ENCODE measurements at regions not wholly inside any gene's neighbourhood (a gene's known extent, or its start where the extent isn't known, plus 50 kb on each side); places are given as distances from the start of the nearest gene placed in this dataset.
"Not testable (repeated sequence)": the region's sequence is repeated elsewhere in the genome, so short reads cannot be mapped to it uniquely, and the experiment has no call there.

DNA sequence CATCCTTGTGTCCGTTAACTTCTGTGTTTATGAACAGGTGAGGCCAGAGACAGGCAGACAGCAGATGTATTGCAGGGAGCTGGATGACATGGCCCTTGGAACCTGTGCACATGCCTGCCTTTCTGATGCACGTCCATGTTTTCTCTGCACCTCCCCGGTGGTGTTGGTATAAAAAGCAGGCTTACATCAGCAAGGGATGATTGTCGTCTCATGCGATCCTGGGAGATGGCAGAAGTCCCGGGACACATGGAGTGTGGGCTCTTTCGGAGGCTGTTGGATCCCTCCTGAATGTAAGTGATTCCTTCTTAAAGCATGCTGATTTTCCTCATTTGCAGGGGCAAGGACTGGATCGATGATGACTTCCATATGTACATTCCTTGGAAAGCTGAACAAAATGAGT lies 134.8 kb downstream of the SNRPN start:
- ATAC-seq (no peak), DNase-seq (no peak)
- Mint-ChIP-seq H3K36me3 (ENCODE audit: low read depth) (peaks cover 6% of the 10 kb centered on the region), H3K27me3 (no peaks in the 10 kb centered on the region), H3K4me1 (no peaks in the 10 kb centered on the region), H3K4me3 (no peak overlapping the region), H3K27ac (no peak overlapping the region)
- H3K9me3 ChIP-seq (ENCODE audit: control insufficient read depth, low read length, poor library complexity, severe bottlenecking), result peaks cover 24% of the 10 kb centered on the region

DNA sequence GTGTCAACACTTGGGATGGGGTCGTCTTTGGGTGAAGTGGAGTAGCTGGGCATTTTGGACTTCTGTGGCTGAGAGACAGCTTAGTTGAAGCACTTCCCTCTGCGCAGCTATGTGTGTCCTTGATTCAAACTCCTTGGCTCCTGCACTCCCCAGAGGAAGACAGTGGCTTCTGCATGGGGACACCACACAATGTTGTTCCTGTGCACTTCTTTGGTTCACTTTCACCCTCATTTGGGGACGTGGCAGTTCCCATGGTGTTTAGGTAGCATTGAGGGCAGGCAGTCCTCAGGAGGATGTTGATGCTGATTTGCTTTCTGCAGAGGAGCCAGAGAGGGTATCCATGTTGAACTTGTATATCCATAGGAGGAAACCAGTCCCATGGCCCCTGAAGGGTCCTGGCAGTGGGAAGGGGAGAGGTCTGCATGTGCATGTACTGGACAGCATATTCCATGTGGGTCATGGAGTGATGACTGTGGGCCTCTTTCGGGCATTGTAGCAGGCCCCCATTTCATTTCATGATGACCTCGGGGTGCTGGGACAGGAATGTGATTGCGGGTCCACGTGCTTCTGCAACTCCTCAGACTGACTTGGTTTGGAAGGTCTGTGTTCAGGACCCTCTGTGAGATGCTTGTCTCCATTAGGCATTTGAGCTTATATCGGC lies 135.4 kb downstream of the SNRPN start:
- ATAC-seq (no peak), DNase-seq (no peak)
- Mint-ChIP-seq H3K36me3 (ENCODE audit: low read depth) (peaks cover 6% of the 10 kb centered on the region), H3K4me3 (no peak overlapping the region), H3K4me1 (no peaks in the 10 kb centered on the region), H3K27me3 (no peaks in the 10 kb centered on the region), H3K27ac (no peak overlapping the region)
- peaks cover 24% of the 10 kb centered on the region for H3K9me3 ChIP-seq (ENCODE audit: control insufficient read depth, low read length, poor library complexity, severe bottlenecking)

DNA sequence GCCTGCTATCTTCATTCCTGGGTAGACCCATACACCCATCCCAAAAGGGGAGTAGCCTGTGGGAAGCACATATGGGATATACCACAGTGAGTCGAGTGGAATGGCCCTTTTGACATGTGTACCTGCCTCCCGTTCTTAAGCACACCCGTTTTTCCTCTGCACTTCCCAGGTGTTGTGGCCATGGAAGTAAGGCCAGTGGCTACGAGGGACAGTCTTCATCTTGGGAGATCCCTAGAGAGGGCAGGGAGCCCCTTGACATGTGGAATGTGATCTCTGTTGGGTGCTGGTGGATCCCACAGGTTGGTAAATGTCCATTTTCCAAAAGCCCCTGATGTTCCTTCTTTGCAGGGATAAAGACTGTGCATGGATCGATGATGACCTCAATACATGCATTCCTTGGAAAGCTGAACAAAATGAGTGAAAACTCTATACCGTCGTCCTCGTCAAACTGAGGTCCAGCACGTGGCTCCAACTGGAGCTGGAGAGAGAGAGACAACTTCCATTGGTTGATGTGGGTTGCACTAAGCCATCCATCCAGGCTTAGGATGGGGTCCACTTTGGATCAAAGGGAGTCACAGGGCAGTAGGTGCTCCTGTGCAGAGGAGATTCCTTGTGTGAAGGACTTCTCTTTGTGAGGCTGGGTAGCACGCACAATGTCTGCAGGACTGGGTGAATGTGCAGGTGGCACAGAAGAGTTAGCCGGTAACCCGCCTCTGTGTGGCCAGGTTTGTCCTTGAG lies 136.8 kb downstream of the SNRPN start:
- no peak overlapping the region for H3K4me3 Mint-ChIP-seq
- DNase-seq (no peak), ATAC-seq (no peak)
- H3K4me1 Mint-ChIP-seq, result no peaks in the 10 kb centered on the region
- no peaks in the 10 kb centered on the region for H3K27me3 Mint-ChIP-seq
- H3K36me3 Mint-ChIP-seq (ENCODE audit: low read depth), result peaks cover 4% of the 10 kb centered on the region
- peaks cover 24% of the 10 kb centered on the region for H3K9me3 ChIP-seq (ENCODE audit: control insufficient read depth, low read length, poor library complexity, severe bottlenecking)
- no peak overlapping the region for H3K27ac Mint-ChIP-seq

DNA sequence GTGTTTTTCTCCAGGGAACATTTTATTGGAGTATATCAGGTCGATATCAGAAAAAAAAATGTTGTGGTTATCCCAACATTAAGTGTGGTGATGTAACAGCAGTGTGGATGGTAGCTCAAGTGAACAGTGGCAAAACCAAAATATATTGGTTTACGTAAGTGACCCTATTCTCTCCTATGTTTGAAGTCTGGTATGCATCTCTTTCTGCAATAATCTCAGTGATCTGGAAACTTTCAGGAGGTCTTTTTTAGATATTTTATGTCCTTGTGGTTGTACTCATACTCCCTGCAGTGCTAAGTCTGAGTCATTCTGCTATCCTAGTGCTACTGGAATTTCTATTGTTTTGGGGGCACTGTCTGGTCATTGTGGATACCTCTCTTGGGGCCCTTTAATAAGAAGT lies 137.9 kb downstream of the SNRPN start:
- ATAC-seq, result no peak
- no peak for DNase-seq
- peaks cover 31% of the 10 kb centered on the region for H3K9me3 ChIP-seq (ENCODE audit: control insufficient read depth, low read length, poor library complexity, severe bottlenecking)

DNA sequence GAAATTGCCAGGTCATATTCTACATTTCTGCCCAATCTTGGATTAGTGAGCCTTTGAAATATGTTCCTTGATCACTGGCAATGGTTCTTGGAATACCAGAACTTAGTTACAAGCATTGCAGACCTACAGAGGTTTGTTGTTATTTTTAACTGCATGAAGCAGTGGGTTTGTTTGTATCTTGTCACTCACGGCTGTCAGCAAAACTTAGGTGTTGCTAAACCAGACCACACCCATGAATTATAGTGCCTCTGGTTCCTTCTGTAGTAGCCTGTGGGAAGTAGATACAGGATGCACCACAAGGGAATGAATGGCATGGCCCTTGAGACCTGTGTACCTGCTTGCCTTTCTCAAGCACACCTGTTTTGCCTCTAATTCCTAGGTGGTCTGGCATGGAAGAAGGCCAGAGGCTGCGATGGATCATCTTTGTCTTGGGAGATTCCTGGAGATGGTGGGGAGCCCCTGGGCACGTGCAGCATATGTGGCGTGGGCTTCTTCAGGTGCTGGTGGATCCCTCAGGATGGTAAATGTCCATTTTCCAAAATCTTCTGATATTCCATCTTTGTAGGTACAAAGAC lies 138.8 kb downstream of the SNRPN start:
- ATAC-seq (no peak), DNase-seq (no peak)
- peaks cover 2% of the 10 kb centered on the region for H3K36me3 Mint-ChIP-seq (ENCODE audit: low read depth)
- peaks cover 31% of the 10 kb centered on the region for H3K9me3 ChIP-seq (ENCODE audit: control insufficient read depth, low read length, poor library complexity, severe bottlenecking)
- no peaks in the 10 kb centered on the region for H3K4me1 Mint-ChIP-seq
- H3K27me3 Mint-ChIP-seq, result no peaks in the 10 kb centered on the region
- H3K27ac Mint-ChIP-seq, result no peak overlapping the region
- H3K4me3 Mint-ChIP-seq, result no peak overlapping the region

More for the DNA sequence above, 137.9 kb downstream of the SNRPN start:
- Mint-ChIP-seq H3K4me1 (no peaks in the 10 kb centered on the region), H3K27me3 (no peaks in the 10 kb centered on the region), H3K4me3 (no peak overlapping the region), H3K36me3 (ENCODE audit: low read depth) (peaks cover 4% of the 10 kb centered on the region), H3K27ac (no peak overlapping the region)

DNA sequence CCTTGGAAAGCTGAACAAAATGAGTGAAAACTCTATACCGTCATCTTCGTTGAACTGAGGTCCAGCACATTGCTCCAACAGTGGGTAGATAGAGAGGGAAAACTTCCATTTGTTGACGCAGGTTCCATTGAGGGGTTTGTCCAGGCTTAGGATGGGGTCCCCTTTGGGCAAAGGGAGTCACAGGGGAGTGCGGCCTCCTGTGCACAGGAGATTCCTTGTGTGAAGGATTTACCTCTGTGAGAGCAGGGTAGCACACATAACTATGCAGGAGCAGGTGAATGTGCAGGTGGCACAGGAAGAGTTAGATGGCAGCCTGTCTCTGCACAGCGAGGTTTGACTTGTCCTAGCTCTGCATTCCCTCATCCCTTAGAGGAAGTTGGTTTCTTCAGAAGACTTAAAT lies 139.3 kb downstream of the SNRPN start:
- H3K27ac Mint-ChIP-seq, result no peak overlapping the region
- no peaks in the 10 kb centered on the region for H3K4me1 Mint-ChIP-seq
- no peak overlapping the region for H3K4me3 Mint-ChIP-seq
- peaks cover 31% of the 10 kb centered on the region for H3K9me3 ChIP-seq (ENCODE audit: control insufficient read depth, low read length, poor library complexity, severe bottlenecking)
- no peaks in the 10 kb centered on the region for H3K27me3 Mint-ChIP-seq
- DNase-seq (no peak), ATAC-seq (no peak)
- H3K36me3 Mint-ChIP-seq (ENCODE audit: low read depth), result peaks cover 2% of the 10 kb centered on the region

DNA sequence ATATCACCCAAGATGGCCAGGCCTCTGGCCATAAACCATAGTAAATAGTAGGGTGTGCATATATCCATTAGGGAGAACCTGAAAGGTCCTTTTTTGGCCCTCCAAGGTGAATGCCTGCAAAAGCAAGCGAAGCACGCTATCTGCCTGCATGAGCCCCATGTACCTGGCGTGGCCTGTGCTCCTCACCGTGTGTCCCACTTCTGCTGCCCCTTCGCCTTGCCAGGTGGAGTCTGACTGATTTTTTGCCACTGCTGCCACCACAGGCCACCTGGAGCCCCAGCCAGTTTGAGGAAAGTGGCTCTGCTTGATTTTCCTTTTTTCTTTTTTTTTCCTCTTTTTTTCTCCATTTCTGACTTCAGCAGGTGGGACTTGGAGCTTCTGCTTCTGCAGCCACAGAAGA lies 139.7 kb downstream of the SNRPN start:
- H3K9me3 ChIP-seq (ENCODE audit: control insufficient read depth, low read length, poor library complexity, severe bottlenecking), result peaks cover 31% of the 10 kb centered on the region
- Mint-ChIP-seq H3K36me3 (ENCODE audit: low read depth) (peaks cover 2% of the 10 kb centered on the region), H3K4me1 (no peaks in the 10 kb centered on the region), H3K4me3 (no peak overlapping the region), H3K27me3 (no peaks in the 10 kb centered on the region), H3K27ac (no peak overlapping the region)
- ATAC-seq (no peak), DNase-seq (no peak)

DNA sequence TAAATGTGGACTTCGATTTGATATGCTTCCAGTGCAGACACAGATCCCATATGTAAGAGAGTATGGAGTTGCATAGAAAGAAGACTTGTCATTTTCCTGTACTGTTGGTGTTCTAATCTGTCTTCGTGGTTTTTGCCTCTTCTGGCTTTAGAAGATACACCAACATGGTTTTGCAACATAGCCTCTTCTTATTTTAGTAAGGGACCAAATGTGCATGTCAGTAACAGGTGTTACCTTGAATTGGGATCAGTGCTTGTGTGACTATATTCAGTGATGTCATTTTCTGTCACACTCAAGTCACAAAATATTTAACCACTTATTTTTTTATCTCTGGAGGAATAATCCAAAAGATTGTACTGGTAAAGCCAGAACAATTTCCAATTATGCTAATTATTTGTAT lies 140.4 kb downstream of the SNRPN start:
- peaks cover 31% of the 10 kb centered on the region for H3K9me3 ChIP-seq (ENCODE audit: control insufficient read depth, low read length, poor library complexity, severe bottlenecking)
- peaks cover 2% of the 10 kb centered on the region for H3K36me3 Mint-ChIP-seq (ENCODE audit: low read depth)

DNA sequence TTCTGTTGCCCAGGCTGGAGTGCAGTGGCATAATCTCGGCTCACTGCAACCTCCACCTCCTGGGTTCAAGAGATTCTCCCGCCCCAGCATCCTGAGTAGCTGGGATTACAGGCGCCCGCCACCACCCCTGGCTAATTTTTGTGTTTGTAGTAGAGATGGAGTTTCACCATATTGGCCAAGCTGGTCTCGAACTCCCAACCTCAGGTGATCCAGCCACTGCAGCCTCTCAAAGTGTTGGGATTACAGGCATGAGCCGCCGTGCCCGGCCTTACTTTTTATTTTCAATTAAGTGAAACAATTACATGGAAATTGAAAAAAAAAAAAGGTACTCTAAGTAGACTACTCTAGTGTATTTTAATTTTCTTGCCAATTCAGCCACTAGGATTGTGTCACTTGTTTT lies 145.2 kb downstream of the SNRPN start:
- not testable (repeated sequence) for H3K27me3 Mint-ChIP-seq, ATAC-seq

More for the DNA sequence above, 140.4 kb downstream of the SNRPN start:
- Mint-ChIP-seq H3K27ac (no peak overlapping the region), H3K27me3 (no peaks in the 10 kb centered on the region), H3K4me3 (no peak overlapping the region), H3K4me1 (no peaks in the 10 kb centered on the region)
- ATAC-seq, result no peak
- DNase-seq, result no peak

DNA sequence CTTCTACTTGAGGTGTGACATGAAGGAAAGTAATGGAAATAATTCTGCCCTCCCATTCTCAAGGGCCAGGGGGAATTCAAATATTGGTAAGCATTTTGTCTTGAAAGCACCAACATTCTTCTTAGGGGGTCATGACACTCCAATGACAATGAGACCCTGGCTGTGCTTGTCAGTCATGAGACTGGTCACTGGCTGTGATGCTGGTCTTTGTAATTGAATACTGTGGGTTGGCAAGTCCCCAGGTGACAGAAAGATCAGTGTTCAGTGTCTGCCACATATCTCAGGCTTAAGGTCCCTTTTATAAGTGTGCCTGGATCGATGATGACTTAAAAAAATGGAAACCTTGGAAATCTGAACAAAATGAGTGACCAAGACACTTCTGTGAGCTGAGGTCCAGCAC lies 151.4 kb downstream of the SNRPN start:
- Mint-ChIP-seq H3K36me3 (ENCODE audit: low read depth) (peaks cover 3% of the 10 kb centered on the region), H3K4me3 (no peak overlapping the region), H3K27me3 (no peaks in the 10 kb centered on the region), H3K4me1 (no peaks in the 10 kb centered on the region), H3K27ac (no peak overlapping the region)
- DNase-seq (no peak), ATAC-seq (no peak)
- peaks cover 12% of the 10 kb centered on the region for H3K9me3 ChIP-seq (ENCODE audit: control insufficient read depth, low read length, poor library complexity, severe bottlenecking)

More for the DNA sequence above, 145.2 kb downstream of the SNRPN start:
- H3K36me3 Mint-ChIP-seq (ENCODE audit: low read depth); H3K4me3 Mint-ChIP-seq; H3K27ac Mint-ChIP-seq; DNase-seq; H3K4me1 Mint-ChIP-seq: not testable (repeated sequence)
- H3K9me3 ChIP-seq (ENCODE audit: control insufficient read depth, low read length, poor library complexity, severe bottlenecking), result peaks cover 12% of the 10 kb centered on the region

DNA sequence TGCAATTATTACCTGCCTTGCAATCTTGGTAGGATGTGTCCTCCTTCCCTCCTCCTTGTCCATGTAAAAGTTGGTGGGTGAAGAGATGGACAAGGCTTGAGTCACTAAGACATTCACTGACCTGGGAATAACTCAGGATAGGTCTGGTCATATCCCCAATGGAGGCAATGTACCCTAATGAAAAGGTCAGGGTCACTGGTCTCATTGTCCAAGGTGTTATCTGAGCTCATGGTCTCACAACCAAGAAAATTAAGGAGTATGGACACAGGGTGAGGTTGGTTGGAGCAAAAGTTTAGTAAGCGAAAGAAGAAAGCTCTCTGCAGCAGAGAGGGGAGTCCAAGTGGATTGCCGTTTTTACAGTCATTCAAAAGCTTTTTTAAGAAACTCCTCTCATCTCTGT lies 179.0 kb downstream of the SNRPN start:
- Mint-ChIP-seq H3K36me3 (ENCODE audit: low read depth) (no peaks in the 10 kb centered on the region), H3K27ac (no peak overlapping the region), H3K4me3 (no peak overlapping the region), H3K4me1 (no peaks in the 10 kb centered on the region), H3K27me3 (no peaks in the 10 kb centered on the region)
- H3K9me3 ChIP-seq (ENCODE audit: control insufficient read depth, low read length, poor library complexity, severe bottlenecking), result peaks cover 7% of the 10 kb centered on the region
- DNase-seq, result no peak
- no peak for ATAC-seq

DNA sequence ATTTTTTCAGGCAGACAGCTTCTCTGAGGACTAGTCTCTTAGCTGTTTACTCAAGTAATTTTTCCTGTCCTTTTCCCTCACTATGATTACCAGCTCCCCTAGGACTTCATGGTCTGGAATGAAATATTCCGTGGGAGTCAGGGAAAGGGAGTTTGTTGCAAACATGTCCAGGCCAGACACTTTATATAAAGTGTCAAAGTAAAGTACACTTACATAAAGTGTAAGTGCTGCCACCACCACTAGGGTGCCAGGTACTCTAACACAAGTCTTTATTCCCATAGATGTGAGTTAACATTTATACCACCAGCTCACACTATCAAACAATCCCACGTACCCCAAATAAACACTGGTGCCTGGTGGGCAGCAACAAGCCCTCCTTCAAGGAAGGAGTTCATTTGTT lies 179.8 kb downstream of the SNRPN start:
- DNase-seq, result no peak

DNA sequence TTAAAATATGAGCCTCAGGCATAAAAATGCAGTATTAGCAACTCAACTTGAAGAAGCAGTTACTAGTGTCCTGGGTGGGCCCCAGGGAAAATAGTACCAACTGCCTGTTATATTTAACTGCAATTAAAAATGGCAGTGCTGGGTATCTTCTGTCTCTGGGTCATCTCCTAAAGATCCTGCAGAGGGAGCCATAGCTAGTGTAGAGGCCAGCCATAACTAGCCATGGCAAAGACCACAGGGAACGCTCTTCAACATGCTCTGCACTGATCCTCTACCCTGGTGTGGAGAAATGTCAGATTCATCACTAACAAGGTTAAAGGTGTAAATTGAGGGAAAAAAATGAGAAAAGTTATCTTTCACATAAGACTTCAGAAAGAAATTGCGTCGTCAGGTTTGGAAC lies 181.3 kb downstream of the SNRPN start:
- Mint-ChIP-seq H3K4me1 (no peaks in the 10 kb centered on the region), H3K36me3 (ENCODE audit: low read depth) (no peaks in the 10 kb centered on the region), H3K27me3 (no peaks in the 10 kb centered on the region), H3K4me3 (no peak overlapping the region), H3K27ac (no peak overlapping the region)
- no peak for ATAC-seq
- peaks cover 7% of the 10 kb centered on the region for H3K9me3 ChIP-seq (ENCODE audit: control insufficient read depth, low read length, poor library complexity, severe bottlenecking)
- no peak for DNase-seq

More for the DNA sequence above, 179.8 kb downstream of the SNRPN start:
- Mint-ChIP-seq H3K27ac (no peak overlapping the region), H3K27me3 (no peaks in the 10 kb centered on the region), H3K36me3 (ENCODE audit: low read depth) (no peaks in the 10 kb centered on the region), H3K4me3 (no peak overlapping the region), H3K4me1 (no peaks in the 10 kb centered on the region)
- ATAC-seq, result no peak
- H3K9me3 ChIP-seq (ENCODE audit: control insufficient read depth, low read length, poor library complexity, severe bottlenecking), result peaks cover 7% of the 10 kb centered on the region

DNA sequence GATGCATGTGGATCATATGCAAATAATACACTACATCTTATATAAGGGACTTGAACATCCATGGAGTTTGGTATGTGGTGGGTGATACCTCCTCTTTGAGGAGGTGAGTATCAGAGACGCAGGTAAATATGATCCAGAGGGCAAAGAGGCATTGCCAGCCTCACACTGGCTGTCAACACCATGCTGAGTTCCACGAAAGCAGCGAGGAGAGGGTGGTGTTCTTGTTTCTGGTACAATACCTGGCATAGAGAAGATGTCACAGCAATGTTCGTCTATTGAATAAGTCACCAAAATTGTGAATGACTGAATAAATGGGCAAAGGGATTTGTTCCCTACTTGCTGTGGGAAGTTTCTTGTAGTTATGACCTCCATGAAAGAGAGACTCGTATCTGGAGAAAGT lies 182.2 kb downstream of the SNRPN start:
- no peak overlapping the region for H3K4me3 Mint-ChIP-seq
- ATAC-seq (no peak), DNase-seq (no peak)
- H3K9me3 ChIP-seq (ENCODE audit: control insufficient read depth, low read length, poor library complexity, severe bottlenecking), result peaks cover 7% of the 10 kb centered on the region
- no peak overlapping the region for H3K27ac Mint-ChIP-seq
- no peaks in the 10 kb centered on the region for H3K4me1 Mint-ChIP-seq
- no peaks in the 10 kb centered on the region for H3K27me3 Mint-ChIP-seq
- H3K36me3 Mint-ChIP-seq (ENCODE audit: low read depth), result no peaks in the 10 kb centered on the region

Measured in T-helper 17 cell (primary cell).